ENCODE measurements at regions not wholly inside any gene's neighbourhood (a gene's known extent, or its start where the extent isn't known, plus 50 kb on each side); places are given as distances from the start of the nearest gene placed in this dataset.

GRCh38 chr4:14084598-14084997 lies 457.1 kb upstream of the BOD1L1 start:
- TF ChIP-seq CTCF (IDR thresholded peaks at IDR 0.05; ENCODE audit: borderline replicate concordance, control extremely low read depth, extremely low read depth, insufficient read depth, missing control alignments): no peak
- in situ Hi-C loops (cut with MboI; ENCODE audit: low sequenced_read_pairs, unreplicated experiment): no loop called here
- no peak for DNase-seq (ENCODE audit: low spot score)

- in situ Hi-C loops (cut with MboI; ENCODE audit: low sequenced_read_pairs, unreplicated experiment): no loop called here
- no peak for TF ChIP-seq CTCF (IDR thresholded peaks at IDR 0.05; ENCODE audit: borderline replicate concordance, control extremely low read depth, extremely low read depth, insufficient read depth, missing control alignments)
- DNase-seq (ENCODE audit: low spot score): no peak
Measured at GRCh38 chr4:14087459-14087858, 459.9 kb upstream of the BOD1L1 start.

DNA sequence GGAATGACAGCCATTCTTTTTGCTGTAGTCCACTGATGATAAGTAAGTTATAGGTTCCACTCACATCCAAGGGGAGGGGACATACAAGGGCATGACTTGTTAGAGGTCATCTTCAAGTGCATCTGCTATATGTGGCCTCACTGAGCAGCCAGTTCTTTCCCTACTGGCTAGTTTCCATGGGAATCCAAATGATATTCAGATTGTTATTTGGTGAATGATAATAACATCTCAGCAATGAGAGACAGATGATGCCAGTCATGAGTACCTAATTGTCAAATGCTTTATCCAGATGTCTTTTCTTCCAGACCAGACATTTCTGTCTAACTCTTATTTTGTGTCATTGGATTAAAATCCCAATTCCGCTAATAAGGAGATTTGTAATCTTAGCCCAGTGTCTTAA lies 460.4 kb upstream of the BOD1L1 start:
- DNase-seq (ENCODE audit: low spot score): no peak
- no peak for TF ChIP-seq CTCF (IDR thresholded peaks at IDR 0.05; ENCODE audit: borderline replicate concordance, control extremely low read depth, extremely low read depth, insufficient read depth, missing control alignments)
- in situ Hi-C loops (cut with MboI; ENCODE audit: low sequenced_read_pairs, unreplicated experiment): no loop called here

- in situ Hi-C loops (cut with MboI; ENCODE audit: low sequenced_read_pairs, unreplicated experiment): no loop called here
- no peak for TF ChIP-seq CTCF (IDR thresholded peaks at IDR 0.05; ENCODE audit: borderline replicate concordance, control extremely low read depth, extremely low read depth, insufficient read depth, missing control alignments)
- DNase-seq (ENCODE audit: low spot score): no peak
Measured at GRCh38 chr4:14091531-14091930, 464.0 kb upstream of the BOD1L1 start.

DNA sequence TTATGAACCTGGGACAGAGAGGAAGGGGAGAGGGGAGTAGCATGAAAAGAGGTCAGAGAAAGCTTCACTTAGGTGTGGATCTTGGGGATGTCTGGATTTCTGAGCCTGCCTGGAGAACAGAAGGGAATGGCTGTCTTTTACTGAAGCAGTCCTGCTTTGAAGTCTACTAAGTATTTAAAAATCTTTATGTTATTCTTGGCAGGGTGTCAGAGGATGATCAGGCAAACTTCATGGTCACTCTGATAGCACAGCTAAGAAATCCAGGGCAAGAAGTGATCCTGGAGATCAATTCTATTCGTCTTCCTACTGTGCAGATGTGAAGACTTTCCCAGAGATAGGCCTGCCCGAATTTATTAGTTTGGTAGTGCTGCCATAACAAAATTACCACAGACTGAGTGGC lies 464.4 kb upstream of the BOD1L1 start:
- no peak for DNase-seq (ENCODE audit: low spot score)
- no peak for TF ChIP-seq CTCF (IDR thresholded peaks at IDR 0.05; ENCODE audit: borderline replicate concordance, control extremely low read depth, extremely low read depth, insufficient read depth, missing control alignments)
- in situ Hi-C loops (cut with MboI; ENCODE audit: low sequenced_read_pairs, unreplicated experiment): no loop called here

- DNase-seq (ENCODE audit: low spot score): no peak
- no peak for TF ChIP-seq CTCF (IDR thresholded peaks at IDR 0.05; ENCODE audit: borderline replicate concordance, control extremely low read depth, extremely low read depth, insufficient read depth, missing control alignments)
- in situ Hi-C loops (cut with MboI; ENCODE audit: low sequenced_read_pairs, unreplicated experiment): no loop called here
Measured at GRCh38 chr4:14092741-14093140, 465.2 kb upstream of the BOD1L1 start.

DNA sequence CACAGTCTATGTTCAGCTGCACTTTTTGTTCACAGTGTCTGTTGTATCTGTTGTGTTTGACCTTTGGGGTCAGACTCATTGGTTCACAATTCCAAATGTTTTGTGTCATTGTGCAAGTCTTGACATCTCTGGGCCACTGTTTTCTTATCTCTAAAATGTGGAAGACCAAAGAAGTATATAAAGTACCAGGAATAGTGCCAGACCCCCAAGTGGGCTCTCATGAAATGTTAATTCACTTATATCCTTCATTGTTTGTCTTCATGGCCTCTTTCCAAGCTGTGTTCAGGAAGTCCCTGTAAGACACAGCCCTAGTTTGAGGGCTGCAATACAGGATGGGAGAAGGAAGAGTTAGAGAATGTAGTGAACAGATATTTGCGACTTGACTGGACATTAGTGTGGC lies 468.3 kb upstream of the BOD1L1 start:
- in situ Hi-C loops (cut with MboI; ENCODE audit: low sequenced_read_pairs, unreplicated experiment): no loop called here
- DNase-seq (ENCODE audit: low spot score): no peak
- TF ChIP-seq CTCF (IDR thresholded peaks at IDR 0.05; ENCODE audit: borderline replicate concordance, control extremely low read depth, extremely low read depth, insufficient read depth, missing control alignments): no peak
